ENCODE measurements at regions not wholly inside any gene's neighbourhood (a gene's known extent, or its start where the extent isn't known, plus 50 kb on each side); places are given as distances from the start of the nearest gene placed in this dataset.

GRCh38 chr7:115085421-115085820 is 163.5 kb downstream of the MDFIC start:
- Histone ChIP-seq H3K36me3 (ENCODE audit: low read depth) (no peaks in the 10 kb centered on the region), H3K4me1 (ENCODE audit: low read depth) (no peaks in the 10 kb centered on the region), H3K4me3 (no peak overlapping the region), H3K9me3 (no peaks in the 10 kb centered on the region)
- DNase-seq (no peak), ATAC-seq (no peak)
- no peak for TF ChIP-seq CTCF (IDR thresholded peaks at IDR 0.05)
- intact Hi-C loops (cut with DNase I, micrococcal nuclease), result no loop called here

- Histone ChIP-seq H3K4me1 (ENCODE audit: low read depth) (no peaks in the 10 kb centered on the region), H3K9me3 (no peaks in the 10 kb centered on the region), H3K4me3 (no peak overlapping the region), H3K36me3 (ENCODE audit: low read depth) (no peaks in the 10 kb centered on the region)
- DNase-seq (no peak), ATAC-seq (no peak)
- TF ChIP-seq CTCF (IDR thresholded peaks at IDR 0.05), result no peak
- intact Hi-C loops (cut with DNase I, micrococcal nuclease), result no loop called here
Measured at GRCh38 chr7:115083935-115084334, 162.0 kb downstream of the MDFIC start.

GRCh38 chr7:115081772-115082171 is 159.9 kb downstream of the MDFIC start:
- ATAC-seq, result no peak
- Histone ChIP-seq H3K4me3 (no peak overlapping the region), H3K9me3 (no peaks in the 10 kb centered on the region), H3K4me1 (ENCODE audit: low read depth) (no peaks in the 10 kb centered on the region), H3K36me3 (ENCODE audit: low read depth) (no peaks in the 10 kb centered on the region)
- no peak for DNase-seq
- TF ChIP-seq CTCF (IDR thresholded peaks at IDR 0.05), result no peak
- intact Hi-C loops (cut with DNase I, micrococcal nuclease), result no loop called here

GRCh38 chr7:115078851-115079250 is 157.0 kb downstream of the MDFIC start:
- Histone ChIP-seq H3K4me1 (ENCODE audit: low read depth) (no peaks in the 10 kb centered on the region), H3K36me3 (ENCODE audit: low read depth) (no peaks in the 10 kb centered on the region), H3K9me3 (no peaks in the 10 kb centered on the region), H3K4me3 (no peak overlapping the region)
- DNase-seq, result no peak
- TF ChIP-seq CTCF (IDR thresholded peaks at IDR 0.05), result no peak
- intact Hi-C loops (cut with DNase I, micrococcal nuclease), result no loop called here
- ATAC-seq, result no peak

GRCh38 chr7:115078386-115078785 is 156.5 kb downstream of the MDFIC start:
- Histone ChIP-seq H3K4me1 (ENCODE audit: low read depth) (no peaks in the 10 kb centered on the region), H3K9me3 (no peaks in the 10 kb centered on the region), H3K36me3 (ENCODE audit: low read depth) (no peaks in the 10 kb centered on the region), H3K4me3 (no peak overlapping the region)
- intact Hi-C loops (cut with DNase I, micrococcal nuclease), result no loop called here
- DNase-seq (no peak), ATAC-seq (no peak)
- no peak for TF ChIP-seq CTCF (IDR thresholded peaks at IDR 0.05)

- intact Hi-C loops (cut with DNase I, micrococcal nuclease), result no loop called here
- no peak for DNase-seq
Measured at GRCh38 chr7:115070311-115070710, 148.4 kb downstream of the MDFIC start.

More at GRCh38 chr7:115070311-115070710, 148.4 kb downstream of the MDFIC start:
- Histone ChIP-seq H3K4me1 (ENCODE audit: low read depth) (no peaks in the 10 kb centered on the region), H3K9me3 (no peaks in the 10 kb centered on the region), H3K4me3 (no peak overlapping the region), H3K36me3 (ENCODE audit: low read depth) (no peaks in the 10 kb centered on the region)
- TF ChIP-seq CTCF (IDR thresholded peaks at IDR 0.05), result no peak
- no peak for ATAC-seq
